PC-9 (cell line): ENCODE measurements at regions not wholly inside any gene's neighbourhood (a gene's known extent, or its start where the extent isn't known, plus 50 kb on each side); places are given as distances from the start of the nearest gene placed in this dataset.

Experiments used
- BruUV-seq: library from RNA; stranded (reverse); fragments of 400-500 nt; replicated peaks from 2 replicates; lab custom pipeline; 2021; lab: Mats Ljungman, UMichigan
- CTCF ChIA-PET: fragments of 300-600 bp; sonication (Branson Sonifier 250); formaldehyde crosslinking; loops from one replicate; lab custom pipeline; 2022; ENCODE audit warnings: antibody characterized with exemption; lab: Charles Lee
- POLR2A ChIA-PET: fragments of 300-600 bp; sonication (Branson Sonifier 250); formaldehyde crosslinking; loops from one replicate; lab custom pipeline; 2022; ENCODE audit warnings: antibody characterized with exemption; ENCODE audit not compliant: unreplicated experiment; lab: Charles Lee
- DNase-seq, 2 experiments: peaks; one replicate each; pipeline versions ENCODE4 v3.0.0 to v3.0.0-alpha.2; 2015 to 2022; ENCODE audit warnings: mixed read lengths in 1 of 2
- H2AFZ ChIP-seq: fragments of 200-600 bp; sonication (generic); 2 replicates; pipeline ENCODE4 v1.8.1; 2017; ENCODE audit warnings: antibody characterized with exemption
- H3F3A ChIP-seq: fragments of 200-600 bp; sonication (generic); 2 replicates; pipeline ENCODE4 v1.8.1; 2017; ENCODE audit warnings: antibody characterized with exemption, mild to moderate bottlenecking, low read depth; ENCODE audit not compliant: insufficient read depth
- H3K27ac ChIP-seq: fragments of 200-600 bp; sonication (generic); 2 replicates; pipeline ENCODE4 v1.6.1; 2016; ENCODE audit warnings: mixed run types
- H3K27me3 ChIP-seq: fragments of 200-600 bp; sonication (generic); 2 replicates; pipeline ENCODE4 v1.6.1; 2016; ENCODE audit warnings: low read depth, mixed run types; ENCODE audit not compliant: insufficient read depth
- H3K36me3 ChIP-seq: fragments of 200-600 bp; sonication (generic); 2 replicates; pipeline ENCODE4 v1.6.1; 2016; ENCODE audit warnings: low read depth, mixed run types
- H3K4me1 ChIP-seq: fragments of 200-600 bp; sonication (generic); replicated peaks from 2 replicates; pipeline ENCODE4 v1.6.1; 2016; ENCODE audit warnings: mixed run types; ENCODE audit not compliant: insufficient read depth
- H3K4me2 ChIP-seq: fragments of 200-600 bp; sonication (generic); 2 replicates; pipeline ENCODE4 v1.6.1; 2017; ENCODE audit warnings: mixed run types
- H3K4me3 ChIP-seq: fragments of 200-600 bp; sonication (generic); 2 replicates; pipeline ENCODE4 v1.6.1; 2016; ENCODE audit warnings: mixed run types
- H3K79me2 ChIP-seq: fragments of 200-600 bp; sonication (generic); 2 replicates; pipeline ENCODE4 v1.6.1; 2017; ENCODE audit warnings: low read depth, mixed run types
- H3K9me2 ChIP-seq: fragments of 200-600 bp; sonication (generic); 2 replicates; pipeline ENCODE4 v1.8.1; 2017; ENCODE audit warnings: mild to moderate bottlenecking; ENCODE audit not compliant: insufficient read depth
- H3K9me3 ChIP-seq: fragments of 200-600 bp; sonication (generic); 2 replicates; pipeline ENCODE4 v1.8.1; 2016; ENCODE audit warnings: low read depth; ENCODE audit not compliant: insufficient read depth
- H4K20me1 ChIP-seq: fragments of 200-600 bp; sonication (generic); 2 replicates; pipeline ENCODE4 v1.8.1; 2017; ENCODE audit not compliant: insufficient read depth
- CTCF ChIP-seq: fragments of 200-600 bp; sonication (generic); conservative IDR thresholded peaks from 2 replicates; pipeline ENCODE4 v1.6.1; 2017; ENCODE audit warnings: mixed run types, antibody characterized with exemption, mild to moderate bottlenecking, moderate library complexity
- EZH2 ChIP-seq: fragments of 200-600 bp; sonication (generic); IDR thresholded peaks from 2 replicates; pipeline ENCODE4 v1.8.0; 2017; ENCODE audit warnings: antibody characterized with exemption, low read depth
- intact Hi-C: fragments of 100-400 bp; cut with micrococcal nuclease; formaldehyde crosslinking; loops from one replicate; pipeline ENCODE4 v1.10.0; 2022; ENCODE audit not compliant: unreplicated experiment

- H3K79me2 ChIP-seq: no peaks in the 10 kb centered on the region
- H3K4me2 ChIP-seq: no peak overlapping the region
- no TSS peak for BruUV-seq
- H3K27me3 ChIP-seq: no peaks in the 10 kb centered on the region
- no peak overlapping the region for H3K27ac ChIP-seq
- intact Hi-C loops: no loop called here
- H3K4me3 ChIP-seq: no peak overlapping the region
- ChIA-PET POLR2A (interaction anchor here (0.6 kb wide), 1 partner anchor 1615 kb away, joined by 3 read pairs; no protein-coding TSS in a partner anchor), CTCF (no interaction called here)
- H3K4me1 ChIP-seq: no peaks in the 10 kb centered on the region
- no peaks in the 10 kb centered on the region for H3K9me2 ChIP-seq
- no peaks in the 10 kb centered on the region for H4K20me1 ChIP-seq
- no peak overlapping the region for H2AFZ ChIP-seq
- H3F3A ChIP-seq: no peaks in the 10 kb centered on the region
- no peaks in the 10 kb centered on the region for H3K36me3 ChIP-seq
- no peak for TF ChIP-seq EZH2
- no peak for TF ChIP-seq CTCF
- no peaks in the 10 kb centered on the region for H3K9me3 ChIP-seq
- no peak for DNase-seq
Measured at GRCh38 chr6:115830895-115831294, 229.8 kb downstream of the FRK start.

GRCh38 chr6:115821798-115822197, 238.9 kb downstream of the FRK start:
- Histone ChIP-seq H3K27me3 (no peaks in the 10 kb centered on the region), H3K79me2 (no peaks in the 10 kb centered on the region), H3K9me3 (peaks cover 3% of the 10 kb centered on the region; the same call in 1 of the 2 replicates), H3K4me3 (no peak overlapping the region), H3F3A (no peaks in the 10 kb centered on the region), H3K4me2 (no peak overlapping the region), H3K36me3 (no peaks in the 10 kb centered on the region), H3K27ac (no peak overlapping the region), H4K20me1 (no peaks in the 10 kb centered on the region), H3K4me1 (no peaks in the 10 kb centered on the region), H3K9me2 (no peaks in the 10 kb centered on the region), H2AFZ (no peak overlapping the region)
- CTCF ChIA-PET: no interaction called here
- TF ChIP-seq CTCF: no peak
- no peak for TF ChIP-seq EZH2
- no TSS peak for BruUV-seq
- DNase-seq: no peak
- intact Hi-C loops: no loop called here
- POLR2A ChIA-PET: no interaction called here

- TF ChIP-seq CTCF: no peak
- no TSS peak for BruUV-seq
Measured at GRCh38 chr6:115819506-115819905, 241.2 kb downstream of the FRK start.

More at GRCh38 chr6:115819506-115819905, 241.2 kb downstream of the FRK start:
- Histone ChIP-seq H2AFZ (no peak overlapping the region), H3K4me3 (no peak overlapping the region), H3K36me3 (no peaks in the 10 kb centered on the region), H3K9me3 (peaks cover 3% of the 10 kb centered on the region; the same call in 1 of the 2 replicates), H3K4me2 (no peak overlapping the region), H3K79me2 (no peaks in the 10 kb centered on the region), H4K20me1 (no peaks in the 10 kb centered on the region), H3K27me3 (no peaks in the 10 kb centered on the region), H3K9me2 (no peaks in the 10 kb centered on the region), H3K4me1 (no peaks in the 10 kb centered on the region), H3K27ac (no peak overlapping the region), H3F3A (no peaks in the 10 kb centered on the region)
- no peak for DNase-seq
- ChIA-PET CTCF (no interaction called here), POLR2A (no interaction called here)
- intact Hi-C loops: loop anchor here (10.0 kb wide), 1 partner anchor 155 kb away; no protein-coding TSS in a partner anchor
